PC-9 (cell line): ENCODE measurements at regions not wholly inside any gene's neighbourhood (a gene's known extent, or its start where the extent isn't known, plus 50 kb on each side); places are given as distances from the start of the nearest gene placed in this dataset.

Source experiments
- EZH2 ChIP-seq: fragments of 200-600 bp; sonication (generic); IDR thresholded peaks from 2 replicates; pipeline ENCODE4 v1.8.0; 2017; ENCODE audit warnings: antibody characterized with exemption, low read depth
- TF ChIP-seq, protein P1 (sequence below): fragments of 200-600 bp; sonication (generic); conservative IDR thresholded peaks from 2 replicates; pipeline ENCODE4 v1.6.1; 2017; ENCODE audit warnings: mixed run types, antibody characterized with exemption, mild to moderate bottlenecking, moderate library complexity

DNA sequence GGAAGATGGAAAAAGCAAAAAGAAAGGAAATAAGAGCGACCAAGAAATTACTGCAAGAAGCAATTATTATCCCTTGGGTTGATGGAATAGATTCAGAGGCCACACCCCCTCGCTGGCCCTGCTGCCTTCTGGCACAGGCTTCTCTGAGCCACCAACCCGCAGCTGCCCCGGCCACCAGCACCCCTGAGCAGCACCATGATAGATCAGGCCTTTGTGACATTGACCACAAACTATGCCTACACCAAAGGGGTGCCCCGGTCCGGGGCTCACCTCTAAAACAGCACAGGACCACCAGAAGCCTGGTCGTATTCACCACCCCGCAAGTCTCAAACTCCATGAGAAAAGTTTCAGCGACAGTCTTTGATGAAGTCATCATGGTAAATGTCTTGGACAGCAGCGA, 1059.3 kb downstream of the SLITRK1 start:
- no peak for TF ChIP-seq EZH2
- TF ChIP-seq, protein P1, sequence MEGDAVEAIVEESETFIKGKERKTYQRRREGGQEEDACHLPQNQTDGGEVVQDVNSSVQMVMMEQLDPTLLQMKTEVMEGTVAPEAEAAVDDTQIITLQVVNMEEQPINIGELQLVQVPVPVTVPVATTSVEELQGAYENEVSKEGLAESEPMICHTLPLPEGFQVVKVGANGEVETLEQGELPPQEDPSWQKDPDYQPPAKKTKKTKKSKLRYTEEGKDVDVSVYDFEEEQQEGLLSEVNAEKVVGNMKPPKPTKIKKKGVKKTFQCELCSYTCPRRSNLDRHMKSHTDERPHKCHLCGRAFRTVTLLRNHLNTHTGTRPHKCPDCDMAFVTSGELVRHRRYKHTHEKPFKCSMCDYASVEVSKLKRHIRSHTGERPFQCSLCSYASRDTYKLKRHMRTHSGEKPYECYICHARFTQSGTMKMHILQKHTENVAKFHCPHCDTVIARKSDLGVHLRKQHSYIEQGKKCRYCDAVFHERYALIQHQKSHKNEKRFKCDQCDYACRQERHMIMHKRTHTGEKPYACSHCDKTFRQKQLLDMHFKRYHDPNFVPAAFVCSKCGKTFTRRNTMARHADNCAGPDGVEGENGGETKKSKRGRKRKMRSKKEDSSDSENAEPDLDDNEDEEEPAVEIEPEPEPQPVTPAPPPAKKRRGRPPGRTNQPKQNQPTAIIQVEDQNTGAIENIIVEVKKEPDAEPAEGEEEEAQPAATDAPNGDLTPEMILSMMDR: no peak
